Esophagus squamous epithelium (tissue), 5 donors: ENCODE measurements at regions not wholly inside any gene's neighbourhood (a gene's known extent, or its start where the extent isn't known, plus 50 kb on each side); places are given as distances from the start of the nearest gene placed in this dataset.

Source experiments
- DNase-seq: peaks from one replicate; lab custom pipeline; 2025; lab: John Stamatoyannopoulos, UW
- H3K27ac ChIP-seq, 4 donors: fragments of 200-600 bp; sonication (generic); one replicate each; pipeline ENCODE4 v1.5.1; 2016 to 2019; ENCODE audit warnings: mild to moderate bottlenecking in 1 of 4
- H3K27me3 ChIP-seq, 4 donors: fragments of 200-600 bp; sonication (generic); 1 replicate in 3 of 4; 2 replicates in 1 of 4; pipeline versions ENCODE4 v1.5.1 to v1.6.0; 2017 to 2021; ENCODE audit warnings: antibody characterized with exemption in 1 of 4
- H3K36me3 ChIP-seq, 3 donors: fragments of 200-600 bp; sonication (generic); one replicate each; pipeline ENCODE4 v1.5.1; 2016 to 2019
- H3K4me1 ChIP-seq, 3 donors: fragments of 200-600 bp; sonication (generic); one replicate each; pipeline ENCODE4 v1.5.1; 2017 to 2019
- H3K4me3 ChIP-seq, 4 donors: fragments of 200-600 bp; sonication (generic); 1 replicate in 3 of 4; 2 replicates in 1 of 4; pipeline ENCODE4 v1.5.1; 2016 to 2019; ENCODE audit warnings: mild to moderate bottlenecking in 2 of 4, moderate library complexity in 1 of 4
- H3K9me3 ChIP-seq, 3 donors: fragments of 200-600 bp; sonication (generic); one replicate each; pipeline ENCODE4 v1.5.1; 2016 to 2019
- POLR2A ChIP-seq, 4 donors: fragments of 450-650 bp; IDR thresholded peaks; one replicate each; pipeline ENCODE4 v1.6.1; 2017; ENCODE audit warnings: antibody characterized with exemption in 4 of 4, mild to moderate bottlenecking in 4 of 4, moderate library complexity in 3 of 4
- WGBS, 2 donors: methylation state at CpG; one replicate each; pipeline ENCODE4 v1.1.5; 2018; 5-methylcytosine and 5-hydroxymethylcytosine counted together
- intact Hi-C: fragments of 100-400 bp; cut with DNase I; formaldehyde crosslinking; loops from one replicate; pipeline ENCODE4 v1.15.0; 2022
- TF ChIP-seq, protein P1 (sequence below), 6 experiments: fragments of 450-650 bp in 4 of 6; fragments of 200-600 bp in 2 of 6; sonication (generic) in 2 of 6; IDR thresholded peaks; one replicate each; pipeline ENCODE4 v1.5.1; 2016 to 2019; ENCODE audit warnings: antibody characterized with exemption in 6 of 6, mild to moderate bottlenecking in 4 of 6, moderate library complexity in 4 of 6
- donor health status: DM: yes; HTN: yes; CAD: no.

DNA sequence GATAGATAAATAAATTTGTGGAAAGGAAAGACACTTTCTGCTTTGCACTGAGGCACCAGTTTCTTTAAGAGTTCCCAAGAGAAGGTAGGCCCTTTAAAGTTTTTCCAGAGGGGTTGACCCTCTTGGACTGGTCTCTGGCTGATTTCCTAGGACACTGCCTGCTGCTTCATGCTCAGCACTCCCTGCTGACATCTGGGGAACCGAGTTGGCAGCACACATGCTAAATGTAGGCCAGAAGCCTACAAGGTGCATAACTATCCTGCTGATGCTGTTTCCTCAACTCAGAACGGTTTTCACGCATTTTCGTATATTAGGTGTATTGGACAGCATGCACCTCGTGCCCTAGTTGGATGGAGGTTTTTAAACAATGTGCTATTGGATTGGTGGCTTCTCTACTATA is 887.2 kb upstream of the SEL1L start:
- WGBS, 2 donors = 72 to 87% methylated on average over 4 to 5 of the region's 5 CpGs
- H3K27me3 ChIP-seq = no peaks in the 10 kb centered on the region
- no peak for DNase-seq
- no peak overlapping the region for H3K4me3 ChIP-seq
- H3K9me3 ChIP-seq = no peaks in the 10 kb centered on the region
- no peaks in the 10 kb centered on the region for H3K36me3 ChIP-seq
- intact Hi-C loops = no loop called here
- no peak overlapping the region for H3K27ac ChIP-seq
- TF ChIP-seq POLR2A (IDR thresholded peaks at IDR 0.05) = no peak
- TF ChIP-seq, protein P1, sequence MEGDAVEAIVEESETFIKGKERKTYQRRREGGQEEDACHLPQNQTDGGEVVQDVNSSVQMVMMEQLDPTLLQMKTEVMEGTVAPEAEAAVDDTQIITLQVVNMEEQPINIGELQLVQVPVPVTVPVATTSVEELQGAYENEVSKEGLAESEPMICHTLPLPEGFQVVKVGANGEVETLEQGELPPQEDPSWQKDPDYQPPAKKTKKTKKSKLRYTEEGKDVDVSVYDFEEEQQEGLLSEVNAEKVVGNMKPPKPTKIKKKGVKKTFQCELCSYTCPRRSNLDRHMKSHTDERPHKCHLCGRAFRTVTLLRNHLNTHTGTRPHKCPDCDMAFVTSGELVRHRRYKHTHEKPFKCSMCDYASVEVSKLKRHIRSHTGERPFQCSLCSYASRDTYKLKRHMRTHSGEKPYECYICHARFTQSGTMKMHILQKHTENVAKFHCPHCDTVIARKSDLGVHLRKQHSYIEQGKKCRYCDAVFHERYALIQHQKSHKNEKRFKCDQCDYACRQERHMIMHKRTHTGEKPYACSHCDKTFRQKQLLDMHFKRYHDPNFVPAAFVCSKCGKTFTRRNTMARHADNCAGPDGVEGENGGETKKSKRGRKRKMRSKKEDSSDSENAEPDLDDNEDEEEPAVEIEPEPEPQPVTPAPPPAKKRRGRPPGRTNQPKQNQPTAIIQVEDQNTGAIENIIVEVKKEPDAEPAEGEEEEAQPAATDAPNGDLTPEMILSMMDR (IDR thresholded peaks at IDR 0.05) = no peak
- H3K4me1 ChIP-seq = no peaks in the 10 kb centered on the region

GRCh38 chr14:82421286-82421685 is 887.6 kb upstream of the SEL1L start:
- Histone ChIP-seq H3K4me3 (no peak overlapping the region), H3K36me3 (no peaks in the 10 kb centered on the region), H3K4me1 (no peaks in the 10 kb centered on the region), H3K27ac (no peak overlapping the region), H3K27me3 (no peaks in the 10 kb centered on the region), H3K9me3 (no peaks in the 10 kb centered on the region)
- TF ChIP-seq POLR2A (IDR thresholded peaks at IDR 0.05) = no peak
- TF ChIP-seq, protein P1 (IDR thresholded peaks at IDR 0.05) = no peak
- intact Hi-C loops = no loop called here
- no peak for DNase-seq
- 69 to 84% methylated on average over 4 of the region's 4 CpGs for WGBS, 2 donors

GRCh38 chr14:82422230-82422629 is 888.6 kb upstream of the SEL1L start:
- intact Hi-C loops = no loop called here

DNA sequence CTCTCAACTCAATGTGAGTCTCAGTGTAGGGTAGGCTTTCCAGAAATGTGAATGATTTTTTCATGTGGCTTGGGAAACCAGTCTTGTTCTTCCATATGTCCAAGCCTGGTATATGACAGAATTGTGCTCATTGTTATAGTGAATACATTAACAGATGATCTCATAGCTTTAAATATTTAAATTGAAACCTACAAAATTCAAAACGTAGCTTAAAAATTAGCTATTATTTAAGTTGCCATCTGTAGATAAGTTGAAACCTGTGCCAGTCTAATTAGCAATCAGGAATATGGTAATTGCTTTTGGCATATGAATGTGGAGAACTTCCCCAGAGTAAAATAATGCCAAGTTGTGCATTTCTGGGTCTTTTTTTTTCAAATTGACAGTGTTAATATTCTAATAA is 891.6 kb upstream of the SEL1L start:
- Histone ChIP-seq H3K36me3 (no peaks in the 10 kb centered on the region), H3K27ac (no peak overlapping the region), H3K4me1 (no peaks in the 10 kb centered on the region), H3K27me3 (no peaks in the 10 kb centered on the region), H3K9me3 (no peaks in the 10 kb centered on the region), H3K4me3 (no peak overlapping the region)
- intact Hi-C loops = no loop called here
- TF ChIP-seq POLR2A (IDR thresholded peaks at IDR 0.05) = no peak
- TF ChIP-seq, protein P1 (IDR thresholded peaks at IDR 0.05) = no peak
- 35 to 41% methylated on average over 1 of the region's 1 CpG for WGBS, 2 donors
- no peak for DNase-seq

More at GRCh38 chr14:82422230-82422629, 888.6 kb upstream of the SEL1L start:
- TF ChIP-seq, protein P1 (IDR thresholded peaks at IDR 0.05) = no peak
- 27 to 50% methylated on average over 1 of the region's 1 CpG for WGBS, 2 donors
- Histone ChIP-seq H3K27ac (no peak overlapping the region), H3K9me3 (no peaks in the 10 kb centered on the region), H3K27me3 (no peaks in the 10 kb centered on the region), H3K36me3 (no peaks in the 10 kb centered on the region), H3K4me1 (no peaks in the 10 kb centered on the region), H3K4me3 (no peak overlapping the region)
- no peak for DNase-seq

DNA sequence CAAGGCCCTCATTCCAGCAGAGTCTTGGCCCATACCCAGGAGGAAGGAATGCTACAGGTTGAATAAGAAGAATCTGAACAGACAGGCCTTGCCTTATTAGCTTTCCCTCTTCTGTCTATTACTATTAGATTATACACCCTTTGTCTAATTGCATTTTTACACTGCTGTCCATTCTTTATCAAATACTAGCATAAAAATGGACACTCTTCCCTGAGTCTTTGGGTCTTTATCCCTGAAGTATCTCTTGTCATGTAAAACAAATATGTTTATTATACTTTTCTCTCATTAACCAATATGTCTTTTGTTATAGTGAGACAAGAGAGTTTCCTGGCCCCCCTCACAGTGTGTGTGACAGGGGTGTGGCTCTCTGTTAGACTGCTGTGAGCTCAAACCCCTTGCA is 897.4 kb upstream of the SEL1L start:
- Histone ChIP-seq H3K4me1 (no peaks in the 10 kb centered on the region), H3K36me3 (no peaks in the 10 kb centered on the region), H3K9me3 (no peaks in the 10 kb centered on the region), H3K27ac (no peak overlapping the region), H3K4me3 (no peak overlapping the region), H3K27me3 (no peaks in the 10 kb centered on the region)
- DNase-seq = no peak
- intact Hi-C loops = no loop called here
- TF ChIP-seq POLR2A (IDR thresholded peaks at IDR 0.05) = no peak
- TF ChIP-seq, protein P1 (IDR thresholded peaks at IDR 0.05) = no peak
